ENCODE measurements at regions not wholly inside any gene's neighbourhood (a gene's known extent, or its start where the extent isn't known, plus 50 kb on each side); places are given as distances from the start of the nearest gene placed in this dataset.

GRCh38 chr5:24059006-24059405 lies 551.6 kb downstream of the PRDM9 start:
- intact Hi-C loops (cut with micrococcal nuclease) (no loop called here), in situ Hi-C loops (cut with MboI; ENCODE audit: low sequenced_read_pairs) (no loop called here), dilution Hi-C loops (cut with HindIII; ENCODE audit: low sequenced_read_pairs, unreplicated experiment) (no loop called here)
- H2BK5ac ChIP-seq (ENCODE audit: low read depth, low read length, poor library complexity, severe bottlenecking) = no peak overlapping the region
- H3K79me1 ChIP-seq (ENCODE audit: low read depth in 1 of 2, low read length in 2 of 2) = no peaks in the 10 kb centered on the region
- H3K9me1 ChIP-seq (ENCODE audit: insufficient read depth, low read length) = no peaks in the 10 kb centered on the region
- H2AFZ ChIP-seq (replicated peaks; ENCODE audit: low read length, poor library complexity) = no peak overlapping the region
- no peak overlapping the region for H2BK15ac ChIP-seq (ENCODE audit: low read depth, low read length)
- H2BK120ac ChIP-seq (ENCODE audit: low read depth, low read length) = no peak overlapping the region
- no peak overlapping the region for H3K4me2 ChIP-seq (ENCODE audit: low read depth, low read length)
- no CpG with 5 or more reads among the region's 2 CpGs for WGBS, 2 experiments (ENCODE audit: extremely low coverage in 2 of 2, insufficient read length in 1 of 2)
- H3K4me3 ChIP-seq (ENCODE audit: insufficient read depth, low read depth, low read length) = no peak overlapping the region
- CTCF ChIA-PET = no interaction called here
- H3K36me3 ChIP-seq (ENCODE audit: control insufficient read depth, insufficient read depth, low read length) = no peaks in the 10 kb centered on the region
- H2AK5ac ChIP-seq (ENCODE audit: low read depth, low read length) = no peak overlapping the region
- DNase-seq (no peak), ATAC-seq (ENCODE audit: low read depth) (no peak)
- H4K8ac ChIP-seq (ENCODE audit: low read depth in 2 of 2, low read length in 2 of 2) = no peak overlapping the region
- H4K5ac ChIP-seq (ENCODE audit: low read depth, low read length) = no peak overlapping the region
- H3K4me1 ChIP-seq (ENCODE audit: control insufficient read depth, insufficient read depth, low read length) = no peaks in the 10 kb centered on the region
- TF ChIP-seq RAD21 (IDR thresholded peaks at IDR 0.05; ENCODE audit: low read length) (no peak), ELK1 (IDR thresholded peaks at IDR 0.05; ENCODE audit: borderline replicate concordance, low read depth, low read length) (no peak), MAFK (IDR thresholded peaks at IDR 0.05; ENCODE audit: low read depth, low read length) (no peak), USF2 (IDR thresholded peaks at IDR 0.05; ENCODE audit: low read depth, low read length) (no peak), SMC3 (IDR thresholded peaks at IDR 0.05; ENCODE audit: low read depth, low read length) (no peak), NFE2L2 (IDR thresholded peaks at IDR 0.05; ENCODE audit: low read depth, low read length) (no peak), CTCF (conservative IDR thresholded peaks at IDR 0.05; ENCODE audit: low read depth, low read length) (no peak), RCOR1 (IDR thresholded peaks at IDR 0.05; ENCODE audit: insufficient replicate concordance, low read length) (no peak), BHLHE40 (IDR thresholded peaks at IDR 0.05; ENCODE audit: low read depth, low read length) (no peak), RFX5 (IDR thresholded peaks at IDR 0.05; ENCODE audit: low read depth, low read length) (no peak), MAZ (IDR thresholded peaks at IDR 0.05; ENCODE audit: borderline replicate concordance, low read depth, low read length) (no peak)
- no peak overlapping the region for H3K18ac ChIP-seq (ENCODE audit: low read depth, low read length)
- H4K20me1 ChIP-seq (ENCODE audit: insufficient read depth, low read length) = no peaks in the 10 kb centered on the region
- H3K27me3 ChIP-seq (ENCODE audit: control insufficient read depth, insufficient read depth, low read length) = no peaks in the 10 kb centered on the region
- no peak overlapping the region for H3K4ac ChIP-seq (ENCODE audit: low read depth, low read length)
- POLR2A ChIA-PET (ENCODE audit: unreplicated experiment) = no interaction called here
- H2BK20ac ChIP-seq (ENCODE audit: low read depth, low read length) = no peak overlapping the region
- H3K14ac ChIP-seq (replicated peaks; ENCODE audit: low read depth, low read length) = no peak overlapping the region
- no peak overlapping the region for H4K91ac ChIP-seq (ENCODE audit: insufficient read depth, low read depth, low read length)
- BruUV-seq (replicated peaks) = no TSS peak
- H3K56ac ChIP-seq (ENCODE audit: extremely low read depth, insufficient read depth, low read length) = no peak overlapping the region
- H3K9me3 ChIP-seq (ENCODE audit: control insufficient read depth, insufficient read depth, low read length) = 0 out of 2 replicates have a peak, but pooled peaks cover 2% of the 10 kb centered on the region
- no peak overlapping the region for H3K27ac ChIP-seq (ENCODE audit: insufficient read depth, low read length)
- H2AK9ac ChIP-seq (replicated peaks; ENCODE audit: low read depth, low read length, poor library complexity) = no peak overlapping the region
- no peak overlapping the region for H3K23ac ChIP-seq (ENCODE audit: low read depth, low read length)
- no peak overlapping the region for H3K9ac ChIP-seq (ENCODE audit: low read depth, low read length)

Measured in IMR-90 (cell line).